ENCODE measurements at regions not wholly inside any gene's neighbourhood (a gene's known extent, or its start where the extent isn't known, plus 50 kb on each side); places are given as distances from the start of the nearest gene placed in this dataset.

GRCh38 chr3:166445865-166446264 is 608.6 kb upstream of the BCHE start:
- no peak for TF ChIP-seq CTCF (IDR thresholded peaks at IDR 0.05)
- no peak for TF ChIP-seq POLR2A (IDR thresholded peaks at IDR 0.05)
- TF ChIP-seq POLR2AphosphoS5 (IDR thresholded peaks at IDR 0.05): no peak

All from prostate gland (tissue), 2 donors.